ENCODE measurements at regions not wholly inside any gene's neighbourhood (a gene's known extent, or its start where the extent isn't known, plus 50 kb on each side); places are given as distances from the start of the nearest gene placed in this dataset.

DNA sequence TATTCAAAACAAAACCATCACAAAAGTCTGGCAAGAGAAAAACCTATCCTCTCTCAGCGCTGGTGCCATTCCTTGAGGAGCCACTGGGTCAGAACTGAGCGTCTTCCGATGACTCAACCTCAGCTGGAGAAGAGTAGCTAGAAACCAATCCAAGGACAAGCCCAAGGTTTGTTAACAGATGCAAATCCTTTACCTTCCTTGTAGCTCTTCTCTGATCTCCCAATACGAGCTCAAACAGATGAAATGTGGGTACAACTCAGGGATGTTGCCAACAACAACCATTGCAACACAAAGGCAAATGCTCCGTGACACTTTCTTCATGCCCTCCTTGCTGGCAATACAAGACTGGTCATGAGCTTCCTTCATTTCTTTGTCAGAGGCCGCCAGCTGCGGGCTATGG lies 337.1 kb downstream of the SIPA1L2 start:
- no peaks in the 10 kb centered on the region for H3K9me3 ChIP-seq (ENCODE audit: low read depth, low read length, poor library complexity, severe bottlenecking)
- DNase-seq (ENCODE audit: low spot score) = no peak
- no peaks in the 10 kb centered on the region for H3K36me3 ChIP-seq (ENCODE audit: insufficient read depth, low read length, poor library complexity, severe bottlenecking)
- H3K27ac ChIP-seq (ENCODE audit: low read depth, low read length, poor library complexity, severe bottlenecking) = no peak overlapping the region
- TF ChIP-seq EZH2 (IDR thresholded peaks at IDR 0.05; ENCODE audit: borderline replicate concordance, low read depth, low read length, poor library complexity, severe bottlenecking) = no peak
- TF ChIP-seq, protein P1, sequence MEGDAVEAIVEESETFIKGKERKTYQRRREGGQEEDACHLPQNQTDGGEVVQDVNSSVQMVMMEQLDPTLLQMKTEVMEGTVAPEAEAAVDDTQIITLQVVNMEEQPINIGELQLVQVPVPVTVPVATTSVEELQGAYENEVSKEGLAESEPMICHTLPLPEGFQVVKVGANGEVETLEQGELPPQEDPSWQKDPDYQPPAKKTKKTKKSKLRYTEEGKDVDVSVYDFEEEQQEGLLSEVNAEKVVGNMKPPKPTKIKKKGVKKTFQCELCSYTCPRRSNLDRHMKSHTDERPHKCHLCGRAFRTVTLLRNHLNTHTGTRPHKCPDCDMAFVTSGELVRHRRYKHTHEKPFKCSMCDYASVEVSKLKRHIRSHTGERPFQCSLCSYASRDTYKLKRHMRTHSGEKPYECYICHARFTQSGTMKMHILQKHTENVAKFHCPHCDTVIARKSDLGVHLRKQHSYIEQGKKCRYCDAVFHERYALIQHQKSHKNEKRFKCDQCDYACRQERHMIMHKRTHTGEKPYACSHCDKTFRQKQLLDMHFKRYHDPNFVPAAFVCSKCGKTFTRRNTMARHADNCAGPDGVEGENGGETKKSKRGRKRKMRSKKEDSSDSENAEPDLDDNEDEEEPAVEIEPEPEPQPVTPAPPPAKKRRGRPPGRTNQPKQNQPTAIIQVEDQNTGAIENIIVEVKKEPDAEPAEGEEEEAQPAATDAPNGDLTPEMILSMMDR (conservative IDR thresholded peaks at IDR 0.05; ENCODE audit: low read depth, low read length) = no peak
- H3K4me1 ChIP-seq (ENCODE audit: insufficient read depth, low read length, poor library complexity, severe bottlenecking) = peaks cover 3% of the 10 kb centered on the region
- intact Hi-C loops (cut with micrococcal nuclease; ENCODE audit: unreplicated experiment) = no loop called here
- POLR2A ChIA-PET (ENCODE audit: low non-redundant PET) = no interaction called here
- H3K27me3 ChIP-seq (replicated peaks; ENCODE audit: insufficient read depth, low read depth, low read length, poor library complexity) = no peaks in the 10 kb centered on the region
- CTCF ChIA-PET = no interaction called here
- no peak overlapping the region for H3K4me3 ChIP-seq (ENCODE audit: low read depth, low read length, poor library complexity, severe bottlenecking)
- no TSS peak for BruUV-seq (replicated peaks)

DNA sequence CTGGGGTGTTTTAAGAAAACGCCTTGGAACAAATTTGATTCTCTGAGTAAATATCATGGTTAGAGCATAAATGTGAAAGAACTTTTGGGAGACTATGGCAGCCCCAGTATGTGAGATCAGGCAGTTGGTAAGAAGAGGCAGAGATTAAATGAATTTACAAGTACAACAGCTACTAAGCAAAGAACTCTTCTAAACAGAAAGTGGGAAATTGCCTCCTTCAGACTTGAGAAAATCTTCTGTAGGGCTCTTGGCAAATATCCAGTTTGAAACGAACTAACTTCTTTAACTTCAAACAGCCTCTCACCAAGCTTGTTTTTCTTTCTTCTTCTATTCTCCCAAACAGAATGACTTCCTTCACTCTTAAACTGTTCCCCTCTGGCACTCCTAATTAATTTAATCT lies 337.7 kb downstream of the SIPA1L2 start:
- H3K27ac ChIP-seq (ENCODE audit: low read depth, low read length, poor library complexity, severe bottlenecking) = no peak overlapping the region
- POLR2A ChIA-PET (ENCODE audit: low non-redundant PET) = no interaction called here

GRCh38 chr1:232291681-232292080 lies 338.3 kb downstream of the SIPA1L2 start:
- POLR2A ChIA-PET (ENCODE audit: low non-redundant PET) = no interaction called here
- intact Hi-C loops (cut with micrococcal nuclease; ENCODE audit: unreplicated experiment) = no loop called here
- Histone ChIP-seq H3K27me3 (replicated peaks; ENCODE audit: insufficient read depth, low read depth, low read length, poor library complexity) (no peaks in the 10 kb centered on the region), H3K36me3 (ENCODE audit: insufficient read depth, low read length, poor library complexity, severe bottlenecking) (no peaks in the 10 kb centered on the region), H3K4me3 (ENCODE audit: low read depth, low read length, poor library complexity, severe bottlenecking) (no peak overlapping the region), H3K4me1 (ENCODE audit: insufficient read depth, low read length, poor library complexity, severe bottlenecking) (peaks cover 3% of the 10 kb centered on the region), H3K27ac (ENCODE audit: low read depth, low read length, poor library complexity, severe bottlenecking) (no peak overlapping the region), H3K9me3 (ENCODE audit: low read depth, low read length, poor library complexity, severe bottlenecking) (no peaks in the 10 kb centered on the region)
- no peak for TF ChIP-seq EZH2 (IDR thresholded peaks at IDR 0.05; ENCODE audit: borderline replicate concordance, low read depth, low read length, poor library complexity, severe bottlenecking)
- TF ChIP-seq, protein P1 (conservative IDR thresholded peaks at IDR 0.05; ENCODE audit: low read depth, low read length) = no peak
- no peak for DNase-seq (ENCODE audit: low spot score)
- CTCF ChIA-PET = no interaction called here
- BruUV-seq (replicated peaks) = no TSS peak

More for the DNA sequence above, 337.7 kb downstream of the SIPA1L2 start:
- Histone ChIP-seq H3K4me3 (ENCODE audit: low read depth, low read length, poor library complexity, severe bottlenecking) (no peak overlapping the region), H3K4me1 (ENCODE audit: insufficient read depth, low read length, poor library complexity, severe bottlenecking) (peaks cover 3% of the 10 kb centered on the region), H3K9me3 (ENCODE audit: low read depth, low read length, poor library complexity, severe bottlenecking) (no peaks in the 10 kb centered on the region), H3K36me3 (ENCODE audit: insufficient read depth, low read length, poor library complexity, severe bottlenecking) (no peaks in the 10 kb centered on the region), H3K27me3 (replicated peaks; ENCODE audit: insufficient read depth, low read depth, low read length, poor library complexity) (no peaks in the 10 kb centered on the region)
- intact Hi-C loops (cut with micrococcal nuclease; ENCODE audit: unreplicated experiment) = no loop called here
- no peak for TF ChIP-seq EZH2 (IDR thresholded peaks at IDR 0.05; ENCODE audit: borderline replicate concordance, low read depth, low read length, poor library complexity, severe bottlenecking)
- TF ChIP-seq, protein P1 (conservative IDR thresholded peaks at IDR 0.05; ENCODE audit: low read depth, low read length) = no peak
- CTCF ChIA-PET = no interaction called here
- DNase-seq (ENCODE audit: low spot score) = no peak
- BruUV-seq (replicated peaks) = no TSS peak
